Panc1 (cell line): ENCODE measurements at regions not wholly inside any gene's neighbourhood (a gene's known extent, or its start where the extent isn't known, plus 50 kb on each side); places are given as distances from the start of the nearest gene placed in this dataset.

Experiments
- CTCF ChIP-seq: fragments of 450-650 bp; IDR thresholded peaks from 2 replicates; pipeline ENCODE4 v1.5.1; 2017; ENCODE audit warnings: mild to moderate bottlenecking
- POLR2AphosphoS5 ChIP-seq: IDR thresholded peaks from 2 replicates; pipeline ENCODE4 v1.6.1; 2012; ENCODE audit warnings: mild to moderate bottlenecking, low read depth, low read length, moderate library complexity
- REST ChIP-seq, 2 experiments: IDR thresholded peaks; 2 replicates each; pipeline ENCODE4 v1.6.1; 2011 to 2012; ENCODE audit warnings: low read depth in 2 of 2, control low read depth in 1 of 2, low read length in 1 of 2, mild to moderate bottlenecking in 1 of 2, moderate library complexity in 1 of 2; ENCODE audit not compliant: insufficient read depth in 1 of 2
- TCF7L2 ChIP-seq: IDR thresholded peaks from 2 replicates; pipeline ENCODE4 v1.6.1; 2011; ENCODE audit warnings: mild to moderate bottlenecking, low read depth, low read length, inconsistent platforms

GRCh38 chr2:175811971-175812370, 190.1 kb downstream of the LNPK start:
- TF ChIP-seq CTCF (no peak), POLR2AphosphoS5 (no peak), REST (IDR thresholded peaks at IDR 0.05; ENCODE audit: insufficient read depth in 1 of 2, low read depth in 2 of 2, low read length in 1 of 2) (no peak), TCF7L2 (no peak)
